ENCODE measurements at regions not wholly inside any gene's neighbourhood (a gene's known extent, or its start where the extent isn't known, plus 50 kb on each side); places are given as distances from the start of the nearest gene placed in this dataset.

- no peak for DNase-seq
Measured at GRCh38 chr2:167491788-167492187, 603.5 kb downstream of the XIRP2 start.

GRCh38 chr2:167490455-167490854, 602.2 kb downstream of the XIRP2 start:
- DNase-seq = no peak

- no peak for DNase-seq
Measured at GRCh38 chr2:167489325-167489724, 601.0 kb downstream of the XIRP2 start.

GRCh38 chr2:167487728-167488127, 599.4 kb downstream of the XIRP2 start:
- no peak for DNase-seq

GRCh38 chr2:167484875-167485274, 596.6 kb downstream of the XIRP2 start:
- no peak for DNase-seq

- DNase-seq = no peak
Measured at GRCh38 chr2:167480986-167481309, 592.7 kb downstream of the XIRP2 start.

GRCh38 chr2:167480232-167480985, 592.1 kb downstream of the XIRP2 start:
- peak; percentile 62 for DNase-seq

GRCh38 chr2:167478196-167478595, 589.9 kb downstream of the XIRP2 start:
- DNase-seq = no peak

GRCh38 chr2:167475791-167476190, 587.5 kb downstream of the XIRP2 start:
- DNase-seq = no peak

- peak; percentile 13 for DNase-seq
Measured at GRCh38 chr2:167471734-167472133, 583.5 kb downstream of the XIRP2 start.

GRCh38 chr2:167471332-167471731, 583.1 kb downstream of the XIRP2 start:
- DNase-seq = no peak

GRCh38 chr2:167462379-167462778, 574.1 kb downstream of the XIRP2 start:
- DNase-seq = no peak

- no peak for DNase-seq
Measured at GRCh38 chr2:167454036-167454435, 565.8 kb downstream of the XIRP2 start.

GRCh38 chr2:167451496-167452289, 563.4 kb downstream of the XIRP2 start:
- no peak for DNase-seq

- no peak for DNase-seq
Measured at GRCh38 chr2:167450364-167450763, 562.1 kb downstream of the XIRP2 start.

GRCh38 chr2:167440382-167440781, 552.1 kb downstream of the XIRP2 start:
- no peak for DNase-seq

GRCh38 chr2:167438206-167438605, 549.9 kb downstream of the XIRP2 start:
- peak; percentile 6 for DNase-seq

GRCh38 chr2:167431949-167432348, 543.7 kb downstream of the XIRP2 start:
- DNase-seq = no peak

GRCh38 chr2:167430447-167430846, 542.2 kb downstream of the XIRP2 start:
- DNase-seq = peak; percentile 15

- DNase-seq = no peak
Measured at GRCh38 chr2:167424803-167425755, 536.8 kb downstream of the XIRP2 start.

GRCh38 chr2:167424221-167424620, 535.9 kb downstream of the XIRP2 start:
- no peak for DNase-seq

GRCh38 chr2:167423731-167424130, 535.5 kb downstream of the XIRP2 start:
- DNase-seq = no peak

GRCh38 chr2:167420211-167420610, 531.9 kb downstream of the XIRP2 start:
- no peak for DNase-seq

All from OCI-M1 (cell line).